GM18517 (cell line): ENCODE measurements at regions not wholly inside any gene's neighbourhood (a gene's known extent, or its start where the extent isn't known, plus 50 kb on each side); places are given as distances from the start of the nearest gene placed in this dataset.
"Not testable (repeated sequence)": the region's sequence is repeated elsewhere in the genome, so short reads cannot be mapped to it uniquely, and the experiment has no call there.

ENCODE experiments used
- ATAC-seq: cut with Tn5 transposase; IDR thresholded peaks from one replicate; pipeline ENCODE4 v1.9.1; 2021; ENCODE audit warnings: mild to moderate bottlenecking, moderate library complexity; ENCODE audit not compliant: unreplicated experiment

DNA sequence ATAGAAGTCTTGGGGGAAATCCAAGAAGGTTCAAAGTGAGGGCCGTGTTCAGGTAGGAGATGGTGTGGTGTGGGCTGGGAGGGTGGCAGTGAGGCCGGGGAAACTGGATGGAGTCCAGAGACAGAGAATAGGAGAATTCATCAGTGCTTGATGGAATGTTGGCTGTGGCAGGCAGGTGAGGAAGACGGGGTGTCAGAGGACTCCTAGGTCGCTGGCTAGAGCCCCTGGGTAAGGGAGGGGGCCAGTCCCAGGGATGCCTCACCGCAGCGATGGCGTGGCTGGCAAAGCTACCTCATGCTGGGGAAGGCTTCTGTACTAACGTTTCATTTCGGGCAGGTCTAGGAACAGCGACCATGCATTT is 373.0 kb downstream of the RPS24 start:
- ATAC-seq, result no peak

- ATAC-seq, result no peak
Observed at GRCh38 chr10:78407009-78407711, 373.5 kb downstream of the RPS24 start.

DNA sequence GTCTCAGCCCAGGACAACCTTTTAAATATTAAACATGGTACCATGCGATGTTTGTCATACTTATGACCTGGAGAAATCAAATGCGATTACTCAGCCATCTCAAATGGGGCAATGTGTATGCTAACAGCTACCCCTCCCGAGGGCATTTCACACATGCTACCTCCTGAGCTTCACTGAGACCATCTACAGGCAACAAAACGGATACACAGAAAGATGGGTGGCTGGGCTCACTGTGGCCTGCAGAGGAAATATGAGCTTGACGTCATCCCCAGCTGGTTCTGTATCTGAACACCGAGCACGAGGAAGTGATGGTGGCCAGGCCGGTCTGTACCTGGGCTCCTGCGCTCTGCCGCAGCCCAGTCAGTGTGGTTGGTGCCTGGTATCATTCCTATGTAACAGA is 374.3 kb downstream of the RPS24 start:
- no peak for ATAC-seq

GRCh38 chr10:78408671-78409472 is 375.2 kb downstream of the RPS24 start:
- no peak for ATAC-seq

DNA sequence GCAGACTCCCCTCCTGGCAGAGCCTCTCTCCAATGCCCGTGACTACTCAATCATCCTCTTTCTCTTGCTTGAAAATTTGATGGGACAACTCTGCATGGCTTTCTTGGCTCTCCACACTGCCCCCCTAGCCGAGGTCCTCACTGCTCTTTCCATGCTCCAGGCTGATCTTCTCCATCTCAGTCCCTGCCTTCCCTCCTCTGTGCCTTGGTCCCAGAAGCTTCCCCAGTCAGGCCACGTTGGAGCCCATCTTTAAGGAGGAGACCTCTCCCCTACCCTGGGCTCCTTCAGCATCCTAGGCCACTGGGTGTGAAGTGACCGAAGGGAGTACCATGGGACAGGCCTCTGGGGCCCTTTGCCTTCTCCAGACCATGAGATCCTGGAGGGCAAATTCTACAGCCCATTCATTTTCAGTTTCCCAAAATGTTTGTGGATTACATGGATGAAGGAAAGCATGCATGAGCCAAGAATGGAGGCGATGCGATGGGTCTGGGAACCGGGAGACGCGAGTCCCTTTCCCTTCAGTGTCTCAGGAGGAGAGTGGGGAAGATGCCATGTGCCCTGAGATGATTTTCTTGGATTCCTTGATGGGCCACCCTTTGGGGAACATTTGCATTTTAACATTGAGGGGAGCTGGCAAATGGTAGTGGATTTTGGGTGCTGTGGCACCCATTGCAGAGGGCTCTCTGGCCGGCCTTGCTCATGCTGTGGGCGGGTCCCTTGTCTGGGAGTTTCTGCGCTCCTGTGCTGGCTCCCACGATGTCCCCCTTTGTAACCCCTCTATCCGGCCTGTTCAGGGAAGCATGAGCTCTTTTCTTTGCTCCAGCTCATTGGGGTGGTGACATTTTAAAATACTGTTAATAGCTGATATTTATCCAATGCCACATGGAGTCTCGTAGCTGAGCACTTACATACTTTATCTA is 376.6 kb downstream of the RPS24 start:
- no peak for ATAC-seq

DNA sequence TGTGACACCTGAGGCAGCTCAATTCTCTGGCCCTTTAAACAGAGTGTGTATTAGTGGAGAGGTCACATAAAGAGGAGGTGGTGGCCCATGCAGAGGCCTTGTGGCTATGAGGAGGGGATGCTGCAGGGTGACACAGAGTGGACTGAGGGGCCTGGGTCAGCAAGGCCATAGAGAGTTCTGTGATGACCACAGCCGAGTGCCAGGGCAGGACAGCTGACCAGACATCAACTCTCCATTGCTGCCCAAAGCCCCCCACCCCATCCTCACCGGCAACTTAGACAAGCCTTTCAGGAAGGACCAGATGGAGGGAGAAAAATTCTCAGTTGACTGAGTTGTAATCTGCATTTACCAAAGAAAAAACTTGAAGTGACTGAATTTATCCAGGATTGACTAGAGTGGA is 378.1 kb downstream of the RPS24 start:
- no peak for ATAC-seq

DNA sequence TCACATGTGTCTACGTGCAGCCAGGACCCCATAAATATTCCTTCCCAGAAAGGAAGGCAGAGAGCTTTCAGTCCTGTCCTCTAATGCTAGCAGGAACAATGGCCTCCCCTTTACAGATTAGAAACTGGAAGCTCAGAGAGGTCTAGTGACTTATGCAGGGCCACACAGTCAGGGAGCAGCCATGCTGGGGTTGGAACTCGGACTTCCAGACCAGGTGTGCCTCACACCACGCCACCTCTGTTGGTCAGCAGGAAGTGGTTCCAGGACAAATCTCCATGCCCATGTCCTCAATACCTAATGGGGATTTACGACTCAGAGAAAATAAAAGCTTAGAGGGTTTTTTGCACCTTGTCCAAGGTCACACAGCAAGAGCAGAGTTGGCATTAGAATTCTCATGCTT is 378.9 kb downstream of the RPS24 start:
- ATAC-seq, result no peak

DNA sequence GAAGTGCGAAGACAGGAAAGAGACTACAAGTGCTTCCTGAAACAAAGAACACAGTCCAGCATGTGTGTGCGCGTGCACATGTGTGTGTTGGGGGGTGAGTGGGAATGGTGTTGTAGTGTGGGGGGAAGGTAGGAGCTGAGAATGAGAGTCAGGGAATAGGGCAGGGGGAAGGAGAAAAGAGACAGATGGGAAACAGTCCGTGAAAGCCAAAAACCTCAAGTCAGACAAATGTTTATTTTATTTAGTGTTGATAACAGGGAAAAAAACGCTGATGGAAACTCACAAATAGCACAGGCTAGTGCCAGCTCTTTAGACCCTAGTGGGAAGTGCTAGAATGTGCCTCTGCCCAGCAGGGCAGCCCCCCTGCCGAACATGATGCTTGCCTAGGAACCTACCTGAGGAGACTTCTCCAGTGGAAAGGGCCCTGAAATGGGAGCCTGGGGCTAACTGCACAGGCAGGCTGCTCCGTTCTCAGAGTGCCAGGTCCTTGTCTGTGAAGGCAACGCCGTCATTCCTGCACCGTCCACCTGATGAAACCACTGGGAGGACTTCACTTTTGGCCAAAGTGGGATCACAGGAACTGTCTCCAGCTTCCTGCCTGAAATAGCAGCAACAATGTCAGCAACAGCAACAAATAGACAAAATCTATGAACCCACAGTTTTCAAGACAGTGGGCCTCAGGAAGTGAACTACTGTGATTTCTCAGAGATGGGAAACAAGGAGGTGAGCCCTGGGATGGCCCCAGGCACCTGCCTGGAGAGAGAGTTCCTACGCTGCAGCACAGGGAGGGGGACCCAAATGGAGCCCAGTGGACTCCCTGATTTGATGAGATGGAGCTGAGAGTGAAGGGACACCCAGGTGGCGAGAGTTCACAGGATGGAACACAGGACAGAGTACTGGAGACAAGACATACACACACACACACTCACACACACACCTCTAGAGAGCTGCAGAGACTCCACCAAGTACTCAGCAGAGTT is 379.7 kb downstream of the RPS24 start:
- no peak for ATAC-seq

DNA sequence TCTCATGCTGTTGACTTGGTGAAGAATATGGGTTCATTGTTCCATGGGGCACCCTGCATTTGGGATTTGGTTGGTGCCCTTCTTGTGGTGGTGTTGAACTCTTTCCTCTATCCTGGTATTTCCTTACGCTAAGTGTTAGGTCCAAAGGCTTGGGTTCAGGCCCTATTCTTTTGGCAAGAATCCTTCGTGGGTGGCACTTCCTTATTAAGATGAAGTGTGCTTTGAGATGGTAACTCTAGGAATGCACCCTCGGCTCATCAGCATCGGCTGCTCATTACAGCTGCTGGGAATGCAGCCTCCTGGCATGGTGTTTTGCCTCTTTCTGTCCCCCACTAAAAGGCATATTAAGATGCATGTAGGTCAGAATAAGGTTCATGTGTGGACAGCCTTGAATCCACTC is 380.7 kb downstream of the RPS24 start:
- ATAC-seq, result no peak

DNA sequence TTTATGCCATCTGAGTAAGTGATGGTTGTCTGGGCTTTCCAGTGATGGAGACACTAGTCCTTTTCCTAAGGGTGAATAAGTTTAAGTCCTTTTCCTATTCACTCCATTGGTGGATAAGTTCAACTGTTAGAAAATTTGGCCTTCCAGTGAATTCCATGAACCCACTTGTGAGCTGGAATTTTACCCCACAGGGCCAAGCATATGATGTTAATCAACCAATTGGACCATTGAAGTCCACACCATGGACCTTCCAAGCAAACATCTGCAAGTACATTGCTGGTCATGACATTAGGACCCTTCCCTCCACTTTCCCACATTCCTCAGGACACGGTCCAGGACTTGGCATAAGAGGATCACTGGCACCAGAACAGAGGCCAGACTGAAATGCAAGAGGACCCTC is 381.4 kb downstream of the RPS24 start:
- no peak for ATAC-seq

GRCh38 chr10:78416031-78417011 is 382.7 kb downstream of the RPS24 start:
- ATAC-seq, result no peak

DNA sequence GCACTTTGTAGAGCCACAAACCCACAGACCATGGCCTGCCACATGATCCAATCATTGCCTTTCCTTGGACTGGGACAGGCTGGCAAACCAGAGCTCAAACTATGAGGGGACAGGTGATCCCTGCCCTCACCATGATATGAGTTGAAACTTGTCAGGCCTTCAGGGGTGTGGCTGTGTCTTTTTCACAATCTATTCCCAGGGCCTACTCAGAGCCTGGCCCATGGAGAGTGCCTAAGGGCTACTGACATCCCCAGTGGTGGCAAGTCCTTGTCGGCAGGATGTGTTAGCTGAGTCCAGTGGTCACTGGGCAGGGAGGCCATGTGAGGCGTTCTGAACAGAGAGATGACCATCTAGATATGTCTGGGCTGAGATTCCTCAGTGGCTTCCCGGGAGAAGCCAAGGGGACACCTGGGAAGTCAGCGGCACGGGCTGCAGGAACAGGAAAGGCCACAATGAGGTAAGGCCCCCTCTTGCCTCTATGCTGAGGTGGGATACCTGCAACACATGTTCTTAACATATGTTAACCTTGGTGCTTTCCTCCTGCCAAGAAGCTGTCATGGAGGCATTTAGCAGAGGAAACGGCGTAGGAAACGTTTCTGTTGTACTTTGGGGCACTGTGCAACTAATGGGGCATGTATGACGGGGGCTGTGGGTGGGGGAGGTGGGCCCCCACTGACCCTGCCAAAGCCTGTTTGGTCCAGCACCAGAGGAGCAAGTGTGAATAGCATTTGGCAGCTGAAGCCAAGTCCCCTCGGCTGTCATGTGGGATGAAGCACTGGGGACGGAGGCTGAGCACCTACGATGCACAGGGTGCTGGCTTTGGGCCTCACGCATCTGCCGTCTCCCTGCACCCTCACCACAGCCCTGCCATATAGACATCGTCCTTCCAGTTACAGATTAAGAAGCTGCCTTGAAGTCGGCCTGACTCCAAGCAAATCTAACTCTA is 384.0 kb downstream of the RPS24 start:
- no peak for ATAC-seq

DNA sequence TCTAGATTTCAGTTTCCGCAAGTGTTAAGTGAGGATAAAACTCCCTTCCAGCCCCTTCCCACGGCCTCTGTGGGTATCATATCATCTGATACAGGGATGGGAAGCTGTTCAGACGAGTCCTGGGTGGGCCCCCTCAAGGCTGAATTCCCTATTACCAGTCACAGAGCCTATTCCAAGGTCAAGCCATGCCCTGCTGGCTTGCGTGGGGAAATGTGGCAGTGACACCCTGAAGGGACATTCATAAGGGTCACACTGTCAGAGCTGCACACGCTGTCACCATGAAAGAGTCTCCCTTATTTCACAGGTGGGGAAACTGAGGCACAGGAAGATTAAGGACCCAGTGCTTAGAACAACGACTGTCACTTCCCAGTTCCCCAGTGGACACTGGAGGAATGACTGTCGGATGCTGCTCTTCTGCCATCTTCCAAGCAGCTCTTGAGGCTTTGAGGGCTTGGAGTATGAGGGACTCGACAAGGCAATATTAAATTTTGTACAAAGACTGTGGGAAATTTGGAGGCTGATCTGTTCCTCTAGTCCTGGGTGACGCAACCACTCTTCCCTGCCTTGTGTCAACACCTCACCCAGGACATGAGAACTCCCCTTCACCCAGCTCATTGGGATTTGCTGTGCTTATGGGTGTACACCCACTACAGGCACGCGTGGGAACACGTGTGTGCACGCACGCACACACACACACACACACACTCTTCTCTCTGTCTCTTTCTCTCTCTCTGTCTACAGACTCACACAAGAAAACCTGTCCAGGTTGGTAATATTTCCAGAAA is 386.0 kb downstream of the RPS24 start:
- ATAC-seq, result no peak

GRCh38 chr10:78420946-78421735 is 387.5 kb downstream of the RPS24 start:
- no peak for ATAC-seq

- ATAC-seq, result not testable (repeated sequence)
Observed at GRCh38 chr10:78424050-78424449, 390.4 kb downstream of the RPS24 start.

DNA sequence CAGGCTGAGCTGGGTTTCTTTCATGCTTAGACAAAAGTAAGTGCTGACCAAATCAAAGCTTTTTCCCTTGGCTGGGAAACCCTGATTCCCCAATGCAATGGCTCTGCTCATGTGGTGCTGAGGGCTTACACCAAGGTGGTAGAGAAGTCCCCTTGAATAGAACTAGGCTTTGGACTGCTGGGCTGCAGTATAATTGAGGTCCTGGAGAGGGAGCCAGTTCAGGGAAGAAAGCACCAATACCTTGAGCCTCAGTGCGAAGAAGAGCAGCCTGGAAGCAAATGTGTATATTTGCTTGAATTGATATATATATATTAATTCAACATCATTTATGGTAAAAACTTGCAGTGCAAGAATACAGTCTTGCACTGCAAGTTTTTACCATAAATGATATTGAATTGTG is 391.1 kb downstream of the RPS24 start:
- no peak for ATAC-seq
